Vagina (tissue), 2 donors: ENCODE measurements at regions not wholly inside any gene's neighbourhood (a gene's known extent, or its start where the extent isn't known, plus 50 kb on each side); places are given as distances from the start of the nearest gene placed in this dataset.

Experiments
- DNase-seq, 2 donors: peaks; one replicate each; pipeline ENCODE4 v3.0.0-alpha.2; 2017; ENCODE audit errors: extremely low spot score in 2 of 2
- H3K27ac ChIP-seq: fragments of 200-600 bp; sonication (generic); one replicate; pipeline ENCODE4 v1.5.1; 2019
- H3K27me3 ChIP-seq: fragments of 200-600 bp; sonication (generic); one replicate; pipeline ENCODE4 v1.5.1; 2019
- H3K36me3 ChIP-seq, 2 donors: fragments of 200-600 bp; sonication (generic); one replicate each; pipeline ENCODE4 v1.5.1; 2017 to 2019
- H3K4me1 ChIP-seq: fragments of 200-600 bp; sonication (generic); one replicate; pipeline ENCODE4 v1.5.1; 2019
- H3K4me3 ChIP-seq, 2 donors: fragments of 200-600 bp; sonication (generic); 1 replicate in 1 of 2; 2 replicates in 1 of 2; pipeline ENCODE4 v1.5.1; 2016 to 2019
- H3K9me3 ChIP-seq: fragments of 200-600 bp; sonication (generic); one replicate; pipeline ENCODE4 v1.5.1; 2019
- CTCF ChIP-seq, 3 experiments: fragments of 450-650 bp in 2 of 3; fragments of 200-600 bp in 1 of 3; sonication (generic) in 1 of 3; IDR thresholded peaks; one replicate each; pipeline ENCODE4 v1.5.1; 2017 to 2019; ENCODE audit warnings: antibody characterized with exemption in 3 of 3, mild to moderate bottlenecking in 2 of 3, moderate library complexity in 2 of 3
- POLR2A ChIP-seq, 2 donors: fragments of 450-650 bp; IDR thresholded peaks; one replicate each; pipeline ENCODE4 v1.6.1; 2017; ENCODE audit warnings: antibody characterized with exemption in 2 of 2, mild to moderate bottlenecking in 2 of 2, moderate library complexity in 2 of 2
- POLR2AphosphoS5 ChIP-seq, 2 donors: sonication (generic); formaldehyde crosslinking; IDR thresholded peaks; one replicate each; pipeline ENCODE4 v1.9.0; 2017; ENCODE audit warnings: antibody characterized with exemption in 2 of 2, mild to moderate bottlenecking in 2 of 2, low read depth in 1 of 2; ENCODE audit not compliant: insufficient read depth in 1 of 2
- intact Hi-C: fragments of 100-400 bp; cut with DNase I; formaldehyde crosslinking; loops from one replicate; pipeline ENCODE4 v1.15.1; 2023

GRCh38 chr2:216289470-216289869 is 82.8 kb downstream of the MARCHF4 start:
- no peak overlapping the region for H3K27ac ChIP-seq
- no peaks in the 10 kb centered on the region for H3K4me1 ChIP-seq
- DNase-seq, result no peak
- H3K36me3 ChIP-seq, result no peaks in the 10 kb centered on the region
- no peak for TF ChIP-seq POLR2A (IDR thresholded peaks at IDR 0.05)
- no peak for TF ChIP-seq POLR2AphosphoS5 (IDR thresholded peaks at IDR 0.05; ENCODE audit: insufficient read depth in 1 of 2, low read depth in 1 of 2)
- no peak for TF ChIP-seq CTCF (IDR thresholded peaks at IDR 0.05)
- intact Hi-C loops, result no loop called here
- no peak overlapping the region for H3K4me3 ChIP-seq
- H3K27me3 ChIP-seq, result no peaks in the 10 kb centered on the region
- H3K9me3 ChIP-seq, result no peaks in the 10 kb centered on the region

- Histone ChIP-seq H3K9me3 (no peaks in the 10 kb centered on the region), H3K27ac (no peak overlapping the region), H3K27me3 (no peaks in the 10 kb centered on the region), H3K4me3 (no peak overlapping the region), H3K36me3 (no peaks in the 10 kb centered on the region), H3K4me1 (no peaks in the 10 kb centered on the region)
- no peak for DNase-seq
- no peak for TF ChIP-seq CTCF (IDR thresholded peaks at IDR 0.05)
- TF ChIP-seq POLR2A (IDR thresholded peaks at IDR 0.05), result no peak
- TF ChIP-seq POLR2AphosphoS5 (IDR thresholded peaks at IDR 0.05; ENCODE audit: insufficient read depth in 1 of 2, low read depth in 1 of 2), result no peak
- intact Hi-C loops, result no loop called here
These were observed 85.0 kb downstream of the MARCHF4 start for GRCh38 chr2:216287251-216287650.

GRCh38 chr2:216286616-216287231 is 85.6 kb downstream of the MARCHF4 start:
- TF ChIP-seq POLR2A (IDR thresholded peaks at IDR 0.05) (no peak), POLR2AphosphoS5 (IDR thresholded peaks at IDR 0.05; ENCODE audit: insufficient read depth in 1 of 2, low read depth in 1 of 2) (no peak), CTCF (IDR thresholded peaks at IDR 0.05) (no peak)
- no peak for DNase-seq
- Histone ChIP-seq H3K27ac (no peak overlapping the region), H3K4me3 (no peak overlapping the region), H3K27me3 (no peaks in the 10 kb centered on the region), H3K4me1 (no peaks in the 10 kb centered on the region), H3K9me3 (no peaks in the 10 kb centered on the region), H3K36me3 (no peaks in the 10 kb centered on the region)
- intact Hi-C loops, result no loop called here

- no peak for TF ChIP-seq POLR2AphosphoS5 (IDR thresholded peaks at IDR 0.05; ENCODE audit: insufficient read depth in 1 of 2, low read depth in 1 of 2)
- no peak for TF ChIP-seq POLR2A (IDR thresholded peaks at IDR 0.05)
- TF ChIP-seq CTCF (IDR thresholded peaks at IDR 0.05), result no peak
- intact Hi-C loops, result no loop called here
- H3K27ac ChIP-seq, result no peak overlapping the region
- no peak overlapping the region for H3K4me3 ChIP-seq
- no peaks in the 10 kb centered on the region for H3K36me3 ChIP-seq
- H3K9me3 ChIP-seq, result no peaks in the 10 kb centered on the region
- no peaks in the 10 kb centered on the region for H3K27me3 ChIP-seq
- H3K4me1 ChIP-seq, result no peaks in the 10 kb centered on the region
- no peak for DNase-seq
These were observed 86.6 kb downstream of the MARCHF4 start for GRCh38 chr2:216285701-216286100.

GRCh38 chr2:216284708-216285107 is 87.6 kb downstream of the MARCHF4 start:
- Histone ChIP-seq H3K4me3 (no peak overlapping the region), H3K4me1 (no peaks in the 10 kb centered on the region), H3K9me3 (no peaks in the 10 kb centered on the region), H3K36me3 (no peaks in the 10 kb centered on the region), H3K27ac (no peak overlapping the region), H3K27me3 (no peaks in the 10 kb centered on the region)
- TF ChIP-seq CTCF (IDR thresholded peaks at IDR 0.05), result no peak
- no peak for TF ChIP-seq POLR2AphosphoS5 (IDR thresholded peaks at IDR 0.05; ENCODE audit: insufficient read depth in 1 of 2, low read depth in 1 of 2)
- TF ChIP-seq POLR2A (IDR thresholded peaks at IDR 0.05), result no peak
- intact Hi-C loops, result no loop called here
- no peak for DNase-seq
